ENCODE measurements at regions not wholly inside any gene's neighbourhood (a gene's known extent, or its start where the extent isn't known, plus 50 kb on each side); places are given as distances from the start of the nearest gene placed in this dataset.

DNA sequence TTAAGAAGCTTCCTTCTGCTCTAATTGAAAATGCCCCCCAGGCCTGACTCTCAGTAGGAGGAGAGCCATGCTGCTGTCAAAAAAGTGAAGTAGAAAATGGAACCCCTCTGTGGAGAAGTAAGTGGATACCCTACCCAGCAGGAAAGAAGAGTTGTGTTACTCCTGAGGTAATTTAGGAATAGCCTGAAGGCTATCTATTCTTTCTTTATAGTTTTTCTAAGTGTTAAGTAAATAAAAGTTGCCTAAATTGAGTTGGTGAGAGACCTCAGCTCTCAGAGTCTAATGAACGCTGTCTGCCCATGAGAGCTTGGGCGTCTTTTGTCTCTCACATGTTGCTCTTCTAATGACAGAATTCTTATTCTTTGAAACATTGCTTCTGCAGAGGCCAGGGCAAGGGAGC lies 116.2 kb downstream of the NSUN3 start:
- H3K27me3 ChIP-seq (ENCODE audit: insufficient read depth, low read length, poor library complexity): no peaks in the 10 kb centered on the region
- TF ChIP-seq EZH2 (IDR thresholded peaks at IDR 0.05; ENCODE audit: borderline replicate concordance, low read depth, low read length, severe bottlenecking): no peak
- TF ChIP-seq, protein P1, sequence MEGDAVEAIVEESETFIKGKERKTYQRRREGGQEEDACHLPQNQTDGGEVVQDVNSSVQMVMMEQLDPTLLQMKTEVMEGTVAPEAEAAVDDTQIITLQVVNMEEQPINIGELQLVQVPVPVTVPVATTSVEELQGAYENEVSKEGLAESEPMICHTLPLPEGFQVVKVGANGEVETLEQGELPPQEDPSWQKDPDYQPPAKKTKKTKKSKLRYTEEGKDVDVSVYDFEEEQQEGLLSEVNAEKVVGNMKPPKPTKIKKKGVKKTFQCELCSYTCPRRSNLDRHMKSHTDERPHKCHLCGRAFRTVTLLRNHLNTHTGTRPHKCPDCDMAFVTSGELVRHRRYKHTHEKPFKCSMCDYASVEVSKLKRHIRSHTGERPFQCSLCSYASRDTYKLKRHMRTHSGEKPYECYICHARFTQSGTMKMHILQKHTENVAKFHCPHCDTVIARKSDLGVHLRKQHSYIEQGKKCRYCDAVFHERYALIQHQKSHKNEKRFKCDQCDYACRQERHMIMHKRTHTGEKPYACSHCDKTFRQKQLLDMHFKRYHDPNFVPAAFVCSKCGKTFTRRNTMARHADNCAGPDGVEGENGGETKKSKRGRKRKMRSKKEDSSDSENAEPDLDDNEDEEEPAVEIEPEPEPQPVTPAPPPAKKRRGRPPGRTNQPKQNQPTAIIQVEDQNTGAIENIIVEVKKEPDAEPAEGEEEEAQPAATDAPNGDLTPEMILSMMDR (IDR thresholded peaks at IDR 0.05; ENCODE audit: borderline replicate concordance, extremely low read depth, low read length, poor library complexity, severe bottlenecking): no peak
- H2AFZ ChIP-seq (ENCODE audit: low read depth, low read length): no peak overlapping the region

DNA sequence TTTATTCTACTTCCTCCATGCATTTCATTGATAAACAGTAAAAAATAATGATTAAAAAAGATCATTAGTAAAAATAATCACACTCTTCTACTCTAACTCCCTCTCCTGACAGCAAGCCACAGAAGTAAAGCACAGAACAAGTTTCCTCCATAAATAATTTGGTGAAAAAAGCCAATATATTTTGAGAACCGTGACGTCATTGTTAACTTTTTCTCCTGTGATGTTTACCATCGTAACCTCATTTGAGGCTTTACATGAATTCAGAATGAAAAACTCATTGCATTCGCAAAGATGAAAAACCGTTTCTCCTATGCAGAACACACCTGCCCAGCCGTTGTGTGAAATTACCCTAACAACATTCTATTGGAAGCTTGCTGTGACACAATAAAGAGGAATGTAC lies 120.7 kb downstream of the NSUN3 start:
- Histone ChIP-seq H4K20me1 (ENCODE audit: insufficient read depth, low read length) (no peaks in the 10 kb centered on the region), H2AFZ (ENCODE audit: low read depth, low read length) (no peak overlapping the region), H3K36me3 (ENCODE audit: insufficient read depth, low read length) (no peaks in the 10 kb centered on the region), H3K27ac (ENCODE audit: low read length) (no peak overlapping the region), H3K9ac (ENCODE audit: low read depth, low read length) (no peak overlapping the region), H3K27me3 (ENCODE audit: insufficient read depth, low read length, poor library complexity) (no peaks in the 10 kb centered on the region), H3K79me2 (ENCODE audit: insufficient read depth, low read length) (no peaks in the 10 kb centered on the region), H3K4me2 (ENCODE audit: insufficient read depth, low read length) (no peak overlapping the region), H3K9me3 (ENCODE audit: insufficient read depth, low read length, severe bottlenecking) (no peaks in the 10 kb centered on the region), H3K4me3 (ENCODE audit: low read depth in 1 of 2, low read length in 2 of 2) (no peak overlapping the region), H3K4me1 (ENCODE audit: insufficient read depth, low read length) (no peaks in the 10 kb centered on the region)
- no peak for ATAC-seq (ENCODE audit: insufficient read depth, low read depth)
- TF ChIP-seq, protein P1 (IDR thresholded peaks at IDR 0.05; ENCODE audit: borderline replicate concordance, extremely low read depth, low read length, poor library complexity, severe bottlenecking): no peak
- no peak for TF ChIP-seq EZH2 (IDR thresholded peaks at IDR 0.05; ENCODE audit: borderline replicate concordance, low read depth, low read length, severe bottlenecking)
- no peak for DNase-seq

More for the DNA sequence above, 116.2 kb downstream of the NSUN3 start:
- Histone ChIP-seq H3K9ac (ENCODE audit: low read depth, low read length) (no peak overlapping the region), H3K9me3 (ENCODE audit: insufficient read depth, low read length, severe bottlenecking) (no peaks in the 10 kb centered on the region), H3K79me2 (ENCODE audit: insufficient read depth, low read length) (no peaks in the 10 kb centered on the region), H3K36me3 (ENCODE audit: insufficient read depth, low read length) (no peaks in the 10 kb centered on the region), H4K20me1 (ENCODE audit: insufficient read depth, low read length) (no peaks in the 10 kb centered on the region), H3K4me1 (ENCODE audit: insufficient read depth, low read length) (no peaks in the 10 kb centered on the region), H3K27ac (ENCODE audit: low read length) (no peak overlapping the region), H3K4me3 (ENCODE audit: low read depth in 1 of 2, low read length in 2 of 2) (no peak overlapping the region), H3K4me2 (ENCODE audit: insufficient read depth, low read length) (no peak overlapping the region)
- DNase-seq (no peak), ATAC-seq (ENCODE audit: insufficient read depth, low read depth) (no peak)

DNA sequence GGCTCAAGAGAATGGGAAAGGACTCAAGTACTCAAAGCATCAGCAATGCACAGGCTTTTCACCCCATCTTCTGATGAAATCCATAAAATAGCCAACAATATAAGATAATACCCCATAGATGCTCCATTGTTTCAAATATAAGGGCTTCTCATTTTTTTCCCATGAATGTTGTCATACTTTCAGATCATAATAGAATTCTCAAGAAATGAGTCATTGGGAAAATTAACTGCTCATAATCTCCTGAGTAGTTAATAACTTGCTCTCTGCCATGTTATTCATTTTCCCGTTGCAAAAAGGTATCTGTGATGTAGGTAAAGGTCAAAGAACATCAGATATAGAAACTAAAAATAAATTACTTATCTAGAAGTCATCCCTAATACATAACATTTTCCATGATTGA lies 121.9 kb downstream of the NSUN3 start:
- DNase-seq: no peak
- TF ChIP-seq, protein P1 (IDR thresholded peaks at IDR 0.05; ENCODE audit: borderline replicate concordance, extremely low read depth, low read length, poor library complexity, severe bottlenecking): no peak
- no peak for TF ChIP-seq EZH2 (IDR thresholded peaks at IDR 0.05; ENCODE audit: borderline replicate concordance, low read depth, low read length, severe bottlenecking)
- no peaks in the 10 kb centered on the region for H3K4me1 ChIP-seq (ENCODE audit: insufficient read depth, low read length)
- H2AFZ ChIP-seq (ENCODE audit: low read depth, low read length): no peak overlapping the region
- H3K4me3 ChIP-seq (ENCODE audit: low read depth in 1 of 2, low read length in 2 of 2): no peak overlapping the region
- no peak for ATAC-seq (ENCODE audit: insufficient read depth, low read depth)
- no peaks in the 10 kb centered on the region for H4K20me1 ChIP-seq (ENCODE audit: insufficient read depth, low read length)
- H3K9me3 ChIP-seq (ENCODE audit: insufficient read depth, low read length, severe bottlenecking): no peaks in the 10 kb centered on the region
- no peaks in the 10 kb centered on the region for H3K27me3 ChIP-seq (ENCODE audit: insufficient read depth, low read length, poor library complexity)
- no peak overlapping the region for H3K9ac ChIP-seq (ENCODE audit: low read depth, low read length)
- H3K79me2 ChIP-seq (ENCODE audit: insufficient read depth, low read length): no peaks in the 10 kb centered on the region
- no peak overlapping the region for H3K27ac ChIP-seq (ENCODE audit: low read length)
- no peak overlapping the region for H3K4me2 ChIP-seq (ENCODE audit: insufficient read depth, low read length)
- no peaks in the 10 kb centered on the region for H3K36me3 ChIP-seq (ENCODE audit: insufficient read depth, low read length)

DNA sequence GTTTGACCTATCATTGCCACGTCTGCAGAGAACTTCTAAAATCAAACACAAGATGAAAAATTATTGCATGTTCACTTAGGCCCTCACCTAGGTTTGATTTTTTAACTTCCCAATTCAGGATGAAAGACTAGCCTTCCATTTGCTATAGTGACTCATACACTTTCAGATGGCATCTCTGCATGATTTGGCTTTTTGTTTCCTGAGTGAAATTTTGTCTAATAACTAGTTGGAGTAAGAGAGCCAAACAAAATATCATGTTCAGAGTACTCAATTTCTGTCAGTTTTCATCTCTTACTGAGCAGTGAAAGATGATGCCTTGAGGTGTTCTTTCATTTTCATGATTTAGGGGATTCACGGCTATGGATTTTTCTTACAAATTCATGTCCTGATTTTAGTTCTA lies 122.9 kb downstream of the NSUN3 start:
- TF ChIP-seq, protein P1 (IDR thresholded peaks at IDR 0.05; ENCODE audit: borderline replicate concordance, extremely low read depth, low read length, poor library complexity, severe bottlenecking): no peak
- TF ChIP-seq EZH2 (IDR thresholded peaks at IDR 0.05; ENCODE audit: borderline replicate concordance, low read depth, low read length, severe bottlenecking): no peak
- no peak overlapping the region for H3K9ac ChIP-seq (ENCODE audit: low read depth, low read length)
- H3K4me3 ChIP-seq (ENCODE audit: low read depth in 1 of 2, low read length in 2 of 2): no peak overlapping the region

More for the DNA sequence above, 122.9 kb downstream of the NSUN3 start:
- no peaks in the 10 kb centered on the region for H3K36me3 ChIP-seq (ENCODE audit: insufficient read depth, low read length)
- H3K4me1 ChIP-seq (ENCODE audit: insufficient read depth, low read length): no peaks in the 10 kb centered on the region
- no peak overlapping the region for H2AFZ ChIP-seq (ENCODE audit: low read depth, low read length)
- H3K27me3 ChIP-seq (ENCODE audit: insufficient read depth, low read length, poor library complexity): no peaks in the 10 kb centered on the region
- no peak overlapping the region for H3K27ac ChIP-seq (ENCODE audit: low read length)
- ATAC-seq (ENCODE audit: insufficient read depth, low read depth) (no peak), DNase-seq (no peak)
- no peaks in the 10 kb centered on the region for H3K9me3 ChIP-seq (ENCODE audit: insufficient read depth, low read length, severe bottlenecking)
- H3K4me2 ChIP-seq (ENCODE audit: insufficient read depth, low read length): no peak overlapping the region
- H3K79me2 ChIP-seq (ENCODE audit: insufficient read depth, low read length): no peaks in the 10 kb centered on the region
- no peaks in the 10 kb centered on the region for H4K20me1 ChIP-seq (ENCODE audit: insufficient read depth, low read length)

Measured in DND-41 (cell line).